ENCODE measurements at regions not wholly inside any gene's neighbourhood (a gene's known extent, or its start where the extent isn't known, plus 50 kb on each side); places are given as distances from the start of the nearest gene placed in this dataset.

GRCh38 chr6:110558575-110558974 lies 82.2 kb upstream of the SLC22A16 start:
- H3K27me3 Mint-ChIP-seq: no peaks in the 10 kb centered on the region
- POLR2A ChIA-PET: no interaction called here
- no peak overlapping the region for H3K27ac Mint-ChIP-seq
- DNase-seq (no peak), ATAC-seq (ENCODE audit: low read depth) (no peak)
- peaks cover 27% of the 10 kb centered on the region for H3K4me1 Mint-ChIP-seq
- H3K9me3 Mint-ChIP-seq: peaks cover 5% of the 10 kb centered on the region
- no peak overlapping the region for H3K4me3 Mint-ChIP-seq
- H3K36me3 Mint-ChIP-seq: peaks cover 3% of the 10 kb centered on the region

GRCh38 chr6:110557199-110557598 lies 80.8 kb upstream of the SLC22A16 start:
- peaks cover 1% of the 10 kb centered on the region for H3K36me3 Mint-ChIP-seq
- no peak overlapping the region for H3K4me3 Mint-ChIP-seq
- POLR2A ChIA-PET: no interaction called here
- H3K27ac Mint-ChIP-seq: no peak overlapping the region
- peaks cover 5% of the 10 kb centered on the region for H3K9me3 Mint-ChIP-seq
- H3K27me3 Mint-ChIP-seq: no peaks in the 10 kb centered on the region
- DNase-seq: no peak
- H3K4me1 Mint-ChIP-seq: peaks cover 27% of the 10 kb centered on the region
- ATAC-seq (ENCODE audit: low read depth): no peak

GRCh38 chr6:110556317-110557110 lies 80.1 kb upstream of the SLC22A16 start:
- POLR2A ChIA-PET: no interaction called here

GRCh38 chr6:110554966-110555460 lies 78.6 kb upstream of the SLC22A16 start:
- Mint-ChIP-seq H3K4me1 (peaks cover 10% of the 10 kb centered on the region), H3K27me3 (peaks cover 3% of the 10 kb centered on the region), H3K27ac (no peak overlapping the region), H3K9me3 (peaks cover 5% of the 10 kb centered on the region), H3K4me3 (no peak overlapping the region), H3K36me3 (no peaks in the 10 kb centered on the region)
- POLR2A ChIA-PET: no interaction called here
- no peak for ATAC-seq (ENCODE audit: low read depth)
- DNase-seq: no peak

More at GRCh38 chr6:110556317-110557110, 80.1 kb upstream of the SLC22A16 start:
- Mint-ChIP-seq H3K4me3 (no peak overlapping the region), H3K27me3 (no peaks in the 10 kb centered on the region), H3K9me3 (peaks cover 5% of the 10 kb centered on the region), H3K4me1 (peaks cover 23% of the 10 kb centered on the region), H3K27ac (peak overlapping the region; percentile 4), H3K36me3 (peaks cover 1% of the 10 kb centered on the region)
- no peak for DNase-seq
- ATAC-seq (ENCODE audit: low read depth): no peak

GRCh38 chr6:110554441-110554840 lies 78.0 kb upstream of the SLC22A16 start:
- Mint-ChIP-seq H3K4me1 (peaks cover 9% of the 10 kb centered on the region), H3K4me3 (no peak overlapping the region), H3K9me3 (peaks cover 5% of the 10 kb centered on the region), H3K36me3 (no peaks in the 10 kb centered on the region), H3K27me3 (peaks cover 4% of the 10 kb centered on the region), H3K27ac (no peak overlapping the region)
- POLR2A ChIA-PET: no interaction called here
- DNase-seq (no peak), ATAC-seq (ENCODE audit: low read depth) (no peak)

GRCh38 chr6:110552901-110553641 lies 76.7 kb upstream of the SLC22A16 start:
- Mint-ChIP-seq H3K36me3 (no peaks in the 10 kb centered on the region), H3K27ac (no peak overlapping the region), H3K4me1 (peaks cover 6% of the 10 kb centered on the region), H3K4me3 (no peak overlapping the region), H3K9me3 (peaks cover 5% of the 10 kb centered on the region), H3K27me3 (peaks cover 8% of the 10 kb centered on the region)
- ATAC-seq (ENCODE audit: low read depth): no peak
- POLR2A ChIA-PET: no interaction called here
- no peak for DNase-seq

GRCh38 chr6:110552076-110552475 lies 75.7 kb upstream of the SLC22A16 start:
- DNase-seq: no peak
- no peak overlapping the region for H3K4me3 Mint-ChIP-seq
- H3K27ac Mint-ChIP-seq: no peak overlapping the region
- H3K36me3 Mint-ChIP-seq: no peaks in the 10 kb centered on the region
- peaks cover 5% of the 10 kb centered on the region for H3K9me3 Mint-ChIP-seq
- POLR2A ChIA-PET: interaction anchor here (0.7 kb wide), 1 partner anchor 214 kb away, joined by 3 read pairs; no protein-coding TSS in a partner anchor
- peaks cover 6% of the 10 kb centered on the region for H3K4me1 Mint-ChIP-seq
- no peak for ATAC-seq (ENCODE audit: low read depth)
- H3K27me3 Mint-ChIP-seq: peaks cover 16% of the 10 kb centered on the region

GRCh38 chr6:110551088-110551487 lies 74.7 kb upstream of the SLC22A16 start:
- Mint-ChIP-seq H3K9me3 (peaks cover 9% of the 10 kb centered on the region), H3K36me3 (no peaks in the 10 kb centered on the region), H3K4me3 (no peak overlapping the region), H3K27me3 (peaks cover 17% of the 10 kb centered on the region), H3K27ac (no peak overlapping the region), H3K4me1 (no peaks in the 10 kb centered on the region)
- ATAC-seq (ENCODE audit: low read depth) (no peak), DNase-seq (no peak)
- POLR2A ChIA-PET: no interaction called here

- H3K27me3 Mint-ChIP-seq: peaks cover 18% of the 10 kb centered on the region
- DNase-seq (no peak), ATAC-seq (ENCODE audit: low read depth) (no peak)
- H3K27ac Mint-ChIP-seq: no peak overlapping the region
- H3K4me3 Mint-ChIP-seq: no peak overlapping the region
- H3K36me3 Mint-ChIP-seq: peaks cover under 1% of the 10 kb centered on the region
- POLR2A ChIA-PET: no interaction called here
- peaks cover 11% of the 10 kb centered on the region for H3K9me3 Mint-ChIP-seq
- no peaks in the 10 kb centered on the region for H3K4me1 Mint-ChIP-seq
These were observed 73.9 kb upstream of the SLC22A16 start for GRCh38 chr6:110550353-110550752.

GRCh38 chr6:110549277-110549676 lies 72.9 kb upstream of the SLC22A16 start:
- DNase-seq (no peak), ATAC-seq (ENCODE audit: low read depth) (no peak)
- POLR2A ChIA-PET: no interaction called here
- Mint-ChIP-seq H3K27me3 (peaks cover 20% of the 10 kb centered on the region), H3K36me3 (peaks cover 3% of the 10 kb centered on the region), H3K27ac (no peak overlapping the region), H3K4me1 (peaks cover 2% of the 10 kb centered on the region), H3K4me3 (no peak overlapping the region), H3K9me3 (peaks cover 12% of the 10 kb centered on the region)

GRCh38 chr6:110548110-110548847 lies 71.9 kb upstream of the SLC22A16 start:
- Mint-ChIP-seq H3K9me3 (peaks cover 12% of the 10 kb centered on the region), H3K4me1 (peaks cover 5% of the 10 kb centered on the region), H3K27ac (no peak overlapping the region), H3K27me3 (peaks cover 20% of the 10 kb centered on the region), H3K36me3 (peaks cover 3% of the 10 kb centered on the region), H3K4me3 (no peak overlapping the region)
- ATAC-seq (ENCODE audit: low read depth) (no peak), DNase-seq (no peak)
- POLR2A ChIA-PET: no interaction called here

- Mint-ChIP-seq H3K27ac (no peak overlapping the region), H3K36me3 (peaks cover 3% of the 10 kb centered on the region), H3K4me1 (peaks cover 5% of the 10 kb centered on the region), H3K27me3 (peaks cover 20% of the 10 kb centered on the region), H3K9me3 (peaks cover 11% of the 10 kb centered on the region), H3K4me3 (no peak overlapping the region)
- no peak for ATAC-seq (ENCODE audit: low read depth)
- no peak for DNase-seq
- POLR2A ChIA-PET: no interaction called here
These were observed 71.0 kb upstream of the SLC22A16 start for GRCh38 chr6:110547266-110547964.

Measured in activated naive CD8-positive, alpha-beta T cell treated with anti-CD3 and anti-CD28 coated beads, Interleukin-2, amount 10 ng/mL, durations not matched to agents 7 days and 5 days (primary cell).